ENCODE measurements at regions not wholly inside any gene's neighbourhood (a gene's known extent, or its start where the extent isn't known, plus 50 kb on each side); places are given as distances from the start of the nearest gene placed in this dataset.
A peak's percentile ranks its signal among the peaks of the same experiment; 100 is the strongest.

DNA sequence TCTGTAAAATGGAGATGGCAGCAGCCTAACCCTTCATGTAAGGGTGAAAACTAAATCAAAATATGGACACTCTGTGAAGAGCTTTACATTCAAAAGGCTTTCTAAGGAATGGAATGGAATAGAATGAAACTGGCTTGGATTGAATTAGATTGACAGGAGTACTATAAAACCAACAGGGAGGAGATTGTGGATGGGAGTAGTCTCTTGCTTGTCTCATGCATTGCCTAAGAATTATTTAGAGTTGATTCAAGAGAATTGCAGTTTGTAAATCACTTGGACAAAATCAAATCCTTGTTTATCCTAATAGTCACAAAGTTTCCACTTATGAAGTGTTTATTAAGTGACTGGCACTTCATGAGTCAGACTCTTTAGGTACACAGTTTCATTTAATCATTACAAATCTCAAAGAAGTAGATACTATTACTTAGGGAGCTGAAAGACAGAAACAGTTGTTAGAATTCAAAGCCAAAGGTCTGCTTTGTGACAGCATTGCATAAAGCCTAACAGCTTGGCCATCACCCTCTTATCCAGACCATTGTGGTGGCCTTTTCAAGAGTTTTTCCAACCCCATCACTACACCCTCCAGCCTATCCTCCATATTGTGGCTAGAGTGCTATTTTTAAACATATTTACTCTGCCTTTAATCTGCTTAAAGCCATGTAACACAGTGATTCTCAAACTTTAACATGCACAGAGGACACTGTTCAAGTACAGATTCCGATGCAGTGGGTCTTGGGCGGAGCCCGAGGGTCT is 91.9 kb upstream of the GHITM start:
- DNase-seq (ENCODE audit: low spot score): no peak

DNA sequence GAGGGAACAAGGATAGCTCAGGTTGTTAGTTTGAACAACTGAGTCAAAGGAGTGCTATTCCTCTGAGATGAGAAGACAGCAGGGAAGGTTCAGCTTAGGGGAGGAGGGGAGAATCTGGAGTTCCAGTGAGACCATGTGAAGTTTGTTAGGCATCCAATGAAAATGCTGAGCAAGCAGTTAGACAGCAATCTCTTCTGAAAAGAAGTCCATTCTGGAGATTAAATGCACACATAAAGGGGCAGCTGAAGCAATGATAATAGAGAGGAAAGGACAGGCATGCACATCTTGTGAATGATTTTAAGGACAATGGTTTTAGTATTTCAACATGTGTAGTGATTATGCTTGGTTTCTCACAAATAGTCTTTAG is 89.7 kb upstream of the GHITM start:
- no peak for DNase-seq (ENCODE audit: low spot score)

DNA sequence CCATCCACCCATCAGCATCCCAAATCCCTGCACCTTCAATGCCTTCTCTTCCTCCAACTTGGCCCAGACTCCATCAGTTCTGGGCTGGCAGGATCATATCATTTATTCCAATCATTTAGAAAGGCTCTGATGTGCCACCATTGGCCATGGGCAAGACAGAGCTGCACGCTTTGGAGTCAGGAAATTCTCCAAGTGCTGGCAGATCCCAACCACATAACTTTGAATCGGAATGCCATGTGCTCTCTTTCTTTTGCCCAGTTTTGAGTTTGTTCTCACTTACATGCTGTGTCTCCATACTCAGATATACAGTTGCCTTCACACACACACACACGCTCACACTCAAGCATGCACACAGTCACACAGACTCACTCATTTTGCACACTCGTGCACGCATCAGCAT is 85.7 kb upstream of the GHITM start:
- DNase-seq (ENCODE audit: low spot score): no peak

DNA sequence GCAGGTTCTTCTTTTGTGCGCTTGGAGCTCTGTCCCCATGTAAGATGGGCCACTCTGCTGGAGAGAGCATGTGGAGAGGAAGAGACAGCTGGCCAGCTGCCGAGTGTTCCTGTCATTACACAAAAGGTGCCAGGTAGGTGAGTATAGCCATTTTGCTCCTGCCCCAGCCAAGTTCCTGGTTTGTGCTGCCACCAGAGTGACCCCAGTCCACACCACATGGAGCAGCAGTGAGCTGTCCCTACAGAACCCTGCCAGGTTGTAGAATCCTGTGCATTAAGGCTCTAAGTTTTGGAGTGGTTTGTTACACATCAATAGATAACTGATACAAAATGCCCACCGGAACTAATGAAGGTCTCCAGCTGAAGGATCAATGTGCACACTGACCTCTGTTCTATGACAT is 84.6 kb upstream of the GHITM start:
- no peak for DNase-seq (ENCODE audit: low spot score)

DNA sequence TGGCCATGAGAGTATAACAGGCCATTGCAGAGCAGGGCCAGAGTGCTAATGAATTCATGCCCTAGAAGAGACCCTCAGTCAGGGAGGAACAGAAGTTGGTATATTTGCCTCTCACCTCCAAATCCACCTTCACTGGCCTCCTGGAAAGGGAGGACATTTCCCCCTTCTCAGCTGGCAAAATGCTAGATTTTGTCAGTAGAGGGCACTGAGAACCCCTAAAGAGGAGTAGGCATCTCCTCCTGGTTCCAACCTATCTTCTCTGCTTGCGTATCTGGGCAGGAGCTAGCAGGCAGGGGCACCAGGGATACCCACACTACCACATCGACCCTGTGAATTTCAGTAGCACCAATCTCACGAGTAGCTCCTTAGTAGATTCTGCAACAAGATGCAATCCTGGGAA is 79.8 kb upstream of the GHITM start:
- DNase-seq (ENCODE audit: low spot score): no peak

DNA sequence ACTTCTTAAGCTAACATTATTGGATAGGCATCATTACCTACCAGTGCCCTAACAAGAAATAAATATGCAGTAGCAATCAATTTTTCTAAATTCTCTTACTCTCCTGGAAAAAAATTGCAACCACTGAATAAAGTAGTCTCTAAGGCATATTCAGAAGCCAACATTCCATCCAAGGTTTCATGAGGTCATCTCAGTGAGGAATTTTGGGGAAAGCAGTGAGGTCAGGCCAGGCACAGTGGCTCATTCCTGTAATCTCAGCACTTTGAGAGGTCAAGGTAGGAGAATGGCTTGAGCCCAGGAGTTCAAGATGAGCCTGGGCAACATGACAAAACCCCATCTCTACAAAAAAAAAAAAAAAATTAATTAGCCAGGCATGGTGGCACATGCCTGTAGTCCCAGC is 75.9 kb upstream of the GHITM start:
- DNase-seq (ENCODE audit: low spot score): no peak

DNA sequence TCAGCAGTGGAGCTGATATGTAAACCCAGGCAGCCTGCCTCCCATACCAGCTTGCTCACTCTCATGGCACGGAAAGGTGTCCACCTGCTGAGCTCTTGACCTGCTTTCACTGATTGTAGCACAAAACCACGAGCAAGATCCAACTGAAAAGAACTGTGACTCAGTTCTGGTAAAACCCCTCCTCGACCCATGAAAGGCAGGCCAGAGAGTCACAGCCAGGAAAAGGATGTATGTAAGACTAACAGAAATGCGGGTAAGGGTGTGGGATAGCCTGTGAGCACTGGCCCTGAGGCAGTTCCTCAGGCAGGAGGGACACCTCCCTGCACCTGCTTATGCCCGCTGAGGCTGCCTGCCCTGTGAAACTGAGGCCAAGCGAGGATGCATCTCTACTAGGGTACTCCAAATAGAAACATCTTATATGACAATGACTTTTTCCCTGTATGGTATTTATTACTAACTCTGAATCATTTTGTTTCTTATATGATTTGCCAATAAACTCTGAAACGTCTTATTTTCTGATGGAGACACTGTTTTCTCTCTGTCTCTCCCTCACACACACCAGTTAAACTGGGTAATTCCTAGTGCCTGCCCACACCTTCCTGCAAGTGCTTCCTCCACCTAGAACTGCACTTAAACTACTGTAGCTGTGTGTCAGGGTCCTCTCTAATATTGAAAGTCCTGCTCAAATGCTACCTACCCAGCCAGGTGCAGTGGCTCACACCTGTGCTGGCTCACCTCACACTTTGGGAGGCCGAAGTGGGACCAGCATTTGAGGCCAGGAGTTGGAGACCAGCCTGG is 73.3 kb upstream of the GHITM start:
- no peak for DNase-seq (ENCODE audit: low spot score)

DNA sequence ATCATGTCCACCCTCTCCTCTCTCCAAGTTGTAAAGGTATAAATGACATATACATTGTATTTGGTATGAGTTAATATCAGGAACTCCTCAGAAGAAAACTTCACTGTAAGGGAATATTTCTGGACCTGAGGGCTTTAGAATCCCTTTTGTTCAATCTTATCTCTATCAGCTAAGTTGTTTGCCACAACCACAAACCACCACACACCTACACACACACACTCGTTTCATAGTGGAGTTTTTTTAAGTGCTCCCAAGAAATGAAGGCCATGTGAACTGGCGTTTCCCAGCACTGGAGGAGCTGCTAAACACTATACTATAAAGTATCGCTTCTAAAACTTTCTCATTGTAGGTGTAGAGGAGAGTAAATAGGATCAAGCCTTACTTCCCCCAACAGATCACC is 64.8 kb upstream of the GHITM start:
- DNase-seq (ENCODE audit: low spot score): no peak

DNA sequence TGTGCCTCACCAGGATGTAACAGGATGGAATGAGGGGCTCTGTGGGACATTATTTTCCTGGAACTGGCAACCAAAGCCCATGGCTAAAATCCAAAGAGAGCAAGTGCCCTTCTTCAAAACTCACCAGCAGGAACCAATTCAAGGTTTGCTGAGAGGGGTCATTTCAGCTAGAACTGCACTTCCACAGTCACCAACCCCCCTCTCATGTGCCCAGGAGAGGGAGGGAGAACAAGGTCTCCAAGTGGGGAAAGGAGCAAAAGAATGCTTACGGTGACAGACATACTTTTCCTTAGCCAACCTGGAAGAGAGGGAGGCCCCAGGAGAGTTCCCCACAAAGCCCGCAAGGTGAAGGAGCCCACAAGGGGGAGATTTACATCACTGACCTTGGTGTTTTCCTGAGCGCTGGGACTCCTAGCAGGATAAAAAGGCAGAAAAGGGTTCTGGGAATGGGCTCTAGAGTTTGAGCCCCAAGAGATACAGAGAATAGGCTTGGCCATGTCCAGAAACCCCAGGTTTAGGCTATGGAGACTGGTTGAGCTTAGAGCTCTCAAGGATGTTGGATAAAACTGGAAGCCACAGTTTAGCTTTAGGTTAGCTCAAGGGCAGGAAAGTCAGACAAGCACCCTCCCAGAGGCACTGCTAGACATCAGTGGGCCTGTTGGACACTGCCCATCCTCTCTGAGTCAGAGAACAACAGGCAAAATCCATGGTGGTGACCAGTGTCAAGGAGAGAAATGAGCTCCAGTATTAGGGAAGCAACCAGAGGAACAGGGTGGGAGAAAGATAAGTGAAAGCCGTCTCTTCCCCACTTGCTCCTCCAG is 63.9 kb upstream of the GHITM start:
- DNase-seq (ENCODE audit: low spot score): no peak

DNA sequence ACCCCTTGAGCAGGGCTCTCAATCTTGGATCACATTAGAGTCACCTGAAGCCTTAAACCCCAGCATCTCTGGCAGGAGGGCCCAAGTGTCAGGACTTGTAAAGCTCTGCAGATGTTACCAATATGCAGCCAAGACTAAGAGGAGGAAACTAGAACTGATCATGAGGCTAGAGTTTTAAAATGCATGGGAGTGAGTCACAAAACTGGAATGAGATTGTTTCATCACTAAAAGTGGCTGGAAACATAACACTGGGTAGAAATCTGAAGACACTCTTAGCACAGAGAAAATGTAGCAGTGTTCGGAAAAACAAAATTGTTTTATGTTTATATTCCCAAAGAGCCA is 63.3 kb upstream of the GHITM start:
- DNase-seq (ENCODE audit: low spot score): peak; percentile 64

DNA sequence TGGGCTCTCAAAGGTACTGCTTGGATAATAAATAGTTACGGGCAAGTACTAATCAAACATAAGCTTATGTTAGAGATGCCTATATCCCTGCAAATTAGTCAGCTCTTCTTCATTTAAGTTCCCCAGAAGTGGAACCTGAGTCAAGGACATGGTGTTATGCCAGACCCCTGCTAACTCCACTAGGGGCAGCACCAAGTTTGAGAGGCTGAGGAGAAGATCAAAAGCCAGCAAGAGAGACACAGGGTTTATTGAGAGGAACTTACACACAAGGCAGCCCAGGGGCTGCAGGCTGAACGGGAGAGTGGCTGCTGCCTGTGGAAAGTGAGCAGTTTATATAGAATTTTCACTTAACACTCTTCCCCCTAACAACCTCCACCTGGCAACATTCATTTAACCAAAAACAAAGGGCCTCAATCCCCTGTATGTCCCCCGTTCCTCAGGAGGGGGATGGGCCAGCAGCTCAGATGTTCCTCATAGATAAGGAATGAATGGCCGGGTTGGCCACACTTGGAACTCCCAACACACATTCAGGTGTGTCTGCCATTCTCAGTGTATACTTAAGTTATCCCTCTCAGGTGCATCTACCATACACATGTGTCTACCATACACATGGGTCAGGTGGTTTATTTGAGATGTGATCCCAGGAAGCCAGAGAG is 62.6 kb upstream of the GHITM start:
- DNase-seq (ENCODE audit: low spot score): peak; percentile 55

DNA sequence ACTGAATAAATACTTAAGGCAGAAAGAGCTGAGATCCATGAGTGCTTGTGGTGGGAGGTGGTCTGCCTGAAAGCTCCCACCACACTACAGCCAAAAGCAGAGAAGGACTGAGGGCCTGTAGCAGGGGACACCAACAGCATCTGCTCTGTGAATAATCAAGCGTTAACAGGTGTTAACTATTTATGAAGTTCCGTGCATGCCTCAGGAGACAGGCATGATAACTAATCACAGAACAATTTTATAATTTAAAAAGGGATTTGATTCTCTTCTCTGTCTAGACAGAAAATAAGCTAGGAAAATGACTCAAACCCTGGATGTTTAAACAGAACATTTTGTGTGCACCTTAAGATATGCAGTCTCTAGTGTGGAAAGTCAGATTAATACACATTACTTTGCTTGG is 61.5 kb upstream of the GHITM start:
- no peak for DNase-seq (ENCODE audit: low spot score)

DNA sequence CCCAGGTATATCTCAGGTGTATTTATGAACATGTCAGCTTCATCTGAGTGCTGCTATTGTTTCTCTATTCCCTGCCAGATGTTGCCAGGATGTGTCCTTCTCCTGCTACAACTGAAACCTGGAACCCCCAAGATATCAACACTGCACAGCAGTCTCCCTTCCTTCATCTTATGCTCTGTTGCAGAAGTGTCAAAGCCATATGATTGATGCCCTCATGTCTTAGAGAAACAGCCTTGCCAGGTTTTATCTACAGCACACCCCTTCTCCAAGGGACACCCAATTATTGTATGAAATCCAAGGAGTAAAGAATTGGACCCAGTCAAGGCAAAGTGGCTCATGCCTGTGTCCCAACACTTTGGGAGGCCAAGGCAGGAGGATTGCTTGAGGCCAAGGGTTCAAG is 60.5 kb upstream of the GHITM start:
- no peak for DNase-seq (ENCODE audit: low spot score)

DNA sequence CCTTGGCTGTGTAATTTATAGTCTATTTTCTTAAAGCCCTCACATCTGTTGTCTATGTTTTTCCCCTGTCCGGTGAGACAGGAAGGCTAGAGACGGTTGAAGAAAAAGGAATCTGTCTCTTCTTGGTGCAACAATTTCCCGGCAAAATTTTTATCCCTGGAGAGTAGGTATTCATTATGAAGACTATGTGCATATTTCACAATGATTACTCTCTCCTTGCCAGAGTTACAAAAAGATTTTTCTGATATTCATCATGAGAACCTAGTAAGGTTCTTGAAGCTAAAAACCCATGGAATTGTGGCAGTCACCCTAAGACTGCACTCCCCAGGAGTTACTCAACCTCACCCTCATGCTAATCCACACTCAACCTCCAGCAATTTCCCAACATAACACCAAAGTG is 55.0 kb upstream of the GHITM start:
- DNase-seq (ENCODE audit: low spot score): no peak

DNA sequence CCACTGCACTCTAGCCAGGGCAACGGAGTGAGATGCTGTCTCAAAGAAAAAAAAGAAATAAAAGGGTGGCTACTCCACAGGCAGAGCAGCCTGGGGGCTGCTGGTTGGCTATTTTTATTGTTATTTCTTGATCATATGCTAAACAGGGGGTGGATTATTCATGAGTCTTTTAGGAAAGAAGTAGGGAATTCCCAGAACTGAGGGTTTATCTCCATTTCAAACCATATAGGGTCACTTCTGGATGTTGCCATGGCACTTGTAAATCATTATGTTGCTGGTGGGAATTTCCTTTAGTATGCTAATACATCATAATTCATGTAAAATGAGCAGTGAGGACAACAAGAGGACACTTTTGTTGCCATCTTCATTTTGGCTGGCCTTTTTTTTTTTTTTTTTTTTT is 52.1 kb upstream of the GHITM start:
- no peak for DNase-seq (ENCODE audit: low spot score)

DNA sequence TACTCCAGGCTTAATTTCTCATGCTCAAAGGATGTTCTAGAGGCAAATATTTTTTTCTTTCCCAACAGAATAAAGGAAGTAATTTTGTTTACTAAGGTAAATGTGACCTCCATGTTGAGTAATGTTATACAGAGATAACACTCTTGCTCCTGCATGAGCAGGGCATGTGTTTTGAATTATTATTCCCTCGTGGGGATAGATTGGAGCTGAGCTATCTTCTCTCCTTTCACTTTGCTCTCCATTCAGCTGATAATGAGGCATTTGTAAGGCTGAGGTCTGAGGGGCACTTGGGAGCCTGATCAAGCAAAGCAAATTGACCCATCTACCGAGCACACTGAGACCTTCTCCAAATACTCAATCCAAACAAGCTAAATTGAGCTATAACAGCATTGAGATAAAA is 50.7 kb upstream of the GHITM start:
- no peak for DNase-seq (ENCODE audit: low spot score)

DNA sequence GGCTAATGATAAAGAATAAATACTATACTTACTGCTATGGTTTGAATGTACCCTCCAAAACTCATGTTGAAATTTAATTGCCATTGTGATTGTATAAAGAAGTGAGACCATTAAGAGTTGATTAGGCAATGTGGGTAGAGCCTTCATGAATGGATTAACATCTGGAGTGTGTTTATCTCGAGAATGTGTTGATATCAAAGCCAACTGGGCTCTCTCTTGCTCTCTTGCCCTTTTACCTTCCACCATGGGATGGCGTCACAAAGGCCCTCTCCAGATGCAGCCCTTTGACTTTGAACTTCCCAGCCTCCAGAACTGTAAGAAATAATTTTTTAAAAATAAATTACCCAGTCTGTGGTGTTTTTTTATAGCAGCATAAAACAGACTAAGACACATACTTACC is 50.1 kb upstream of the GHITM start:
- no peak for DNase-seq (ENCODE audit: low spot score)

Measured in H4 (cell line).